ENCODE measurements at regions not wholly inside any gene's neighbourhood (a gene's known extent, or its start where the extent isn't known, plus 50 kb on each side); places are given as distances from the start of the nearest gene placed in this dataset.

- no peak for FAIRE-seq
- no peak for TF ChIP-seq CTCF (IDR thresholded peaks at IDR 0.05; ENCODE audit: insufficient read depth, missing control alignments)
- DNase-seq (ENCODE audit: insufficient read length, low spot score) = no peak
Observed at GRCh38 chr4:1554876-1555265, 129.2 kb downstream of the FAM53A start.

- TF ChIP-seq CTCF (IDR thresholded peaks at IDR 0.05; ENCODE audit: insufficient read depth, missing control alignments) = no peak
- DNase-seq (ENCODE audit: insufficient read length, low spot score) (no peak), FAIRE-seq (no peak)
Observed at GRCh38 chr4:1554246-1554875, 129.8 kb downstream of the FAM53A start.

GRCh38 chr4:1553365-1553764, 130.7 kb downstream of the FAM53A start:
- FAIRE-seq (no peak), DNase-seq (ENCODE audit: insufficient read length, low spot score) (no peak)
- TF ChIP-seq CTCF (IDR thresholded peaks at IDR 0.05; ENCODE audit: insufficient read depth, missing control alignments) = no peak

- DNase-seq (ENCODE audit: insufficient read length, low spot score) (no peak), FAIRE-seq (no peak)
- no peak for TF ChIP-seq CTCF (IDR thresholded peaks at IDR 0.05; ENCODE audit: insufficient read depth, missing control alignments)
Observed at GRCh38 chr4:1552451-1552850, 131.7 kb downstream of the FAM53A start.

- no peak for TF ChIP-seq CTCF (IDR thresholded peaks at IDR 0.05; ENCODE audit: insufficient read depth, missing control alignments)
- no peak for DNase-seq (ENCODE audit: insufficient read length, low spot score)
- FAIRE-seq = no peak
Observed at GRCh38 chr4:1551211-1551610, 132.9 kb downstream of the FAM53A start.

- no peak for TF ChIP-seq CTCF (IDR thresholded peaks at IDR 0.05; ENCODE audit: insufficient read depth, missing control alignments)
- FAIRE-seq (no peak), DNase-seq (ENCODE audit: insufficient read length, low spot score) (no peak)
Observed at GRCh38 chr4:1550122-1551070, 133.7 kb downstream of the FAM53A start.

GRCh38 chr4:1549638-1550035, 134.5 kb downstream of the FAM53A start:
- TF ChIP-seq CTCF (IDR thresholded peaks at IDR 0.05; ENCODE audit: insufficient read depth, missing control alignments) = no peak
- FAIRE-seq (no peak), DNase-seq (ENCODE audit: insufficient read length, low spot score) (no peak)

Measured in D721Med (cell line).